Breast epithelium (tissue), 3 donors: ENCODE measurements at regions not wholly inside any gene's neighbourhood (a gene's known extent, or its start where the extent isn't known, plus 50 kb on each side); places are given as distances from the start of the nearest gene placed in this dataset.

Experiments
- CTCF ChIP-seq, 3 donors: fragments of 450-650 bp; IDR thresholded peaks; one replicate each; pipeline ENCODE4 v1.5.1; 2016 to 2017; ENCODE audit warnings: antibody characterized with exemption in 3 of 3, mild to moderate bottlenecking in 3 of 3, moderate library complexity in 3 of 3
- POLR2A ChIP-seq: fragments of 450-650 bp; IDR thresholded peaks from one replicate; pipeline ENCODE4 v1.6.1; 2016; ENCODE audit warnings: antibody characterized with exemption, mild to moderate bottlenecking, moderate library complexity
- POLR2AphosphoS5 ChIP-seq, 3 donors: sonication (generic); formaldehyde crosslinking; IDR thresholded peaks; one replicate each; pipeline ENCODE4 v1.6.1; 2017; ENCODE audit warnings: antibody characterized with exemption in 3 of 3

GRCh38 chr10:28986117-28986792 is 302.6 kb upstream of the LYZL1 start:
- TF ChIP-seq CTCF (IDR thresholded peaks at IDR 0.05) (no peak), POLR2AphosphoS5 (IDR thresholded peaks at IDR 0.05) (no peak), POLR2A (no peak)
